GM12878 (cell line): ENCODE measurements at regions not wholly inside any gene's neighbourhood (a gene's known extent, or its start where the extent isn't known, plus 50 kb on each side); places are given as distances from the start of the nearest gene placed in this dataset.

Experiments used
- ATAC-seq: fragments of 200-7000 bp; cut with Tn5 transposase; 3 replicates; pipeline ENCODE4 v1.9.1; 2020; ENCODE audit warnings: mild to moderate bottlenecking, moderate library complexity
- BruUV-seq: library from RNA; stranded (reverse); fragments of 400-500 nt; replicated peaks from 2 replicates; lab custom pipeline; 2021; lab: Mats Ljungman, UMichigan
- CTCF ChIA-PET: fragments of 300-600 bp; sonication (Branson Sonifier 250); formaldehyde crosslinking; extraction: SDS; loops from one replicate; lab custom pipeline; 2021; ENCODE audit warnings: inconsistent platforms; lab: Yijun Ruan, JAX
- POLR2A ChIA-PET: fragments of 350-600 bp; formaldehyde crosslinking; extraction: SDS; loops from one replicate; lab custom pipeline; 2021; ENCODE audit warnings: inconsistent platforms; lab: Charles Lee
- RAD21 ChIA-PET: fragments of 300-600 bp; sonication (Branson Sonifier 250); formaldehyde crosslinking; loops from one replicate; lab custom pipeline; 2023; ENCODE audit warnings: antibody characterized with exemption; ENCODE audit not compliant: unreplicated experiment; lab: Charles Lee
- SMC1A ChIA-PET: fragments of 300-600 bp; sonication (Branson Sonifier 250); formaldehyde crosslinking; loops from one replicate; lab custom pipeline; 2023; ENCODE audit not compliant: unreplicated experiment, uncharacterized antibody; lab: Charles Lee
- DNase-seq: peaks from one replicate; pipeline ENCODE4 v3.0.0-alpha.2; 2011; ENCODE audit warnings: low read depth, low spot score
- FAIRE-seq: peaks from 3 replicates; lab custom pipeline; 2011; peaks lifted over from hg19 to GRCh38; lab: Jason Lieb, UNC
- H2AFZ ChIP-seq: 2 replicates; pipeline ENCODE4 v1.6.0; 2011; ENCODE audit warnings: low read depth, low read length, control low read depth; ENCODE audit not compliant: control insufficient read depth
- H3K27ac ChIP-seq: 2 replicates; pipeline ENCODE4 v1.5.1; 2011; ENCODE audit warnings: control low read depth; ENCODE audit not compliant: control insufficient read depth, insufficient read depth
- H3K27me3 ChIP-seq, 2 experiments: replicated peaks in 1 of 2; 2 replicates each; pipeline versions ENCODE4 v1.6.0 to v1.6.1; 2011; ENCODE audit warnings: low read length in 1 of 2; ENCODE audit not compliant: control insufficient read depth in 2 of 2, insufficient read depth in 2 of 2
- H3K36me3 ChIP-seq, 2 experiments: 2 replicates each; pipeline ENCODE4 v1.5.1; 2011; ENCODE audit warnings: low read length in 1 of 2; ENCODE audit not compliant: control insufficient read depth in 2 of 2, insufficient read depth in 2 of 2
- H3K4me1 ChIP-seq: 2 replicates; pipeline ENCODE4 v1.6.1; 2011; ENCODE audit warnings: mild to moderate bottlenecking, low read length, moderate library complexity, mixed read lengths; ENCODE audit not compliant: control insufficient read depth, insufficient read depth
- H3K4me2 ChIP-seq: 2 replicates; pipeline ENCODE4 v1.6.0; 2011; ENCODE audit warnings: control low read depth; ENCODE audit not compliant: control insufficient read depth, insufficient read depth
- H3K4me3 ChIP-seq: fragments of 200-600 bp; sonication (generic); 2 replicates; pipeline ENCODE4 v1.5.1; 2016
- H3K79me2 ChIP-seq: 2 replicates; pipeline ENCODE4 v1.6.0; 2011; ENCODE audit warnings: low read length; ENCODE audit not compliant: control insufficient read depth, insufficient read depth
- H3K9ac ChIP-seq: 2 replicates; pipeline ENCODE4 v1.8.0; 2011; ENCODE audit warnings: low read length, control low read depth, mixed read lengths; ENCODE audit not compliant: control insufficient read depth, insufficient read depth
- H3K9me3 ChIP-seq: replicated peaks from 3 replicates; pipeline ENCODE4 v1.5.1; 2011; ENCODE audit warnings: mild to moderate bottlenecking, low read length; ENCODE audit not compliant: control insufficient read depth, insufficient read depth
- H4K20me1 ChIP-seq: 2 replicates; pipeline ENCODE4 v1.6.0; 2011; ENCODE audit not compliant: control insufficient read depth, insufficient read depth
- EGR1 ChIP-seq, 2 experiments: IDR thresholded peaks; 1 replicate in 1 of 2; 2 replicates in 1 of 2; pipeline ENCODE4 v1.6.1; 2011 to 2012; ENCODE audit warnings: low read depth in 2 of 2, low read length in 2 of 2, borderline replicate concordance in 1 of 2, mild to moderate bottlenecking in 1 of 2, moderate library complexity in 1 of 2
- IKZF1 ChIP-seq: fragments of 450-650 bp; conservative IDR thresholded peaks from 2 replicates; pipeline ENCODE4 v1.6.1; 2017; ENCODE audit warnings: antibody characterized with exemption, mild to moderate bottlenecking
- KAT2A ChIP-seq: conservative IDR thresholded peaks from 2 replicates; pipeline ENCODE4 v1.6.1; 2011; ENCODE audit warnings: low read depth, low read length; ENCODE audit not compliant: control insufficient read depth
- KDM1A ChIP-seq: fragments of 200-600 bp; sonication (generic); IDR thresholded peaks from 2 replicates; pipeline ENCODE4 v1.6.1; 2016; ENCODE audit warnings: borderline replicate concordance
- NR2C2 ChIP-seq: IDR thresholded peaks from 2 replicates; pipeline ENCODE4 v1.6.1; 2011; ENCODE audit warnings: borderline replicate concordance, low read depth; ENCODE audit not compliant: control insufficient read depth, insufficient read length
- PAX5 ChIP-seq: IDR thresholded peaks from 2 replicates; pipeline ENCODE4 v1.6.1; 2011; ENCODE audit warnings: low read depth, low read length, borderline replicate concordance
- RBBP5 ChIP-seq: fragments of 200-600 bp; sonication (generic); conservative IDR thresholded peaks from 2 replicates; pipeline ENCODE4 v1.6.1; 2016
- RUNX3 ChIP-seq: IDR thresholded peaks from 2 replicates; pipeline ENCODE4 v1.6.1; 2012; ENCODE audit warnings: low read length, inconsistent platforms
- SIX5 ChIP-seq: IDR thresholded peaks from 2 replicates; pipeline ENCODE4 v1.6.1; 2011; ENCODE audit warnings: mild to moderate bottlenecking, low read depth, low read length, moderate library complexity; ENCODE audit not compliant: severe bottlenecking
- SMAD5 ChIP-seq: IDR thresholded peaks from 2 replicates; pipeline ENCODE4 v1.6.1; 2016; ENCODE audit warnings: antibody characterized with exemption, low read depth
- STAT1 ChIP-seq: fragments of 450-650 bp; conservative IDR thresholded peaks from 2 replicates; pipeline ENCODE4 v1.6.1; 2014; ENCODE audit warnings: antibody characterized with exemption, mild to moderate bottlenecking
- STAT3 ChIP-seq: IDR thresholded peaks from 2 replicates; pipeline ENCODE4 v1.6.1; 2011; ENCODE audit warnings: low read depth, low read length, improper control_type of control experiment
- TBL1XR1 ChIP-seq: IDR thresholded peaks from 2 replicates; pipeline ENCODE4 v1.6.1; 2012; ENCODE audit warnings: low read depth, low read length, improper control_type of control experiment
- WRNIP1 ChIP-seq: IDR thresholded peaks from 2 replicates; pipeline ENCODE4 v1.6.1; 2011; ENCODE audit warnings: low read depth, low read length, improper control_type of control experiment, borderline replicate concordance
- ZNF217 ChIP-seq: fragments of 450-650 bp; IDR thresholded peaks from 2 replicates; pipeline ENCODE4 v1.6.1; 2017; ENCODE audit warnings: antibody characterized with exemption, mild to moderate bottlenecking
- ZNF274 ChIP-seq: IDR thresholded peaks from one replicate; pipeline ENCODE4 v1.8.0; 2011; ENCODE audit not compliant: insufficient read length, insufficient read depth
- WGBS: methylation state at CpG from one replicate; pipeline ENCODE4 v1.1.6; 2016; ENCODE audit warnings: low lambda C conversion rate; ENCODE audit not compliant: insufficient replicate concordance, insufficient coverage; ENCODE audit errors: missing lambda C conversion rate; 5-methylcytosine and 5-hydroxymethylcytosine counted together
- in situ Hi-C: fragments of 300-500 bp; cut with MboI; formaldehyde crosslinking; loops from 9 replicates; pipeline ENCODE4 v1.14.3; 2018; ENCODE audit warnings: mixed read lengths
- intact Hi-C: fragments of 100-400 bp; cut with micrococcal nuclease; formaldehyde crosslinking; loops from one replicate; pipeline ENCODE4 v1.14.2; 2022; ENCODE audit not compliant: unreplicated experiment
- TF ChIP-seq, protein P1 (sequence below): fragments of 450-650 bp; IDR thresholded peaks from 2 replicates; pipeline ENCODE4 v1.6.1; 2017; ENCODE audit warnings: borderline replicate concordance
- TF ChIP-seq, protein P2 (sequence below): IDR thresholded peaks from 2 replicates; pipeline ENCODE4 v1.6.1; 2012; ENCODE audit warnings: mild to moderate bottlenecking, low read depth, low read length

DNA sequence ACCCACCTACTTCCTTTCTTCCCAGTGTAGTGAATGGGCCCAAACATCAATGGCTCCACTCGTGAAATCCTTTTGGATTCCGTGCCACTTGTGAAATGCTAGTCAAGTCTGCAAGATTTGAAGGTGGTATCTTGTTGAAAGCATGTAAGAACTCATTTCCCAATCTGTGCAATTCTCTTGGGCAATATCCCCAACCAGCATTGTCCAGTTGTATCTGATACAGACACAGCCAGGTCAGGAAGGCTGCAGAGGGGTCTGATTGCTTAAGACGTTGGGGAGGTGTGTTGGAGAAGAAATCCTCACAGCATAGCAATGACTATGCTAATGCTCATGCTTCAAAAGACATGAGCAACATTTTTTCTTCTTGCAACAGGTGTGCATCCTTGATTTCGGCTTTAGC, 164.8 kb downstream of the VEGFC start:
- Histone ChIP-seq H3K27ac (no peak overlapping the region), H3K36me3 (no peaks in the 10 kb centered on the region), H2AFZ (no peak overlapping the region), H4K20me1 (no peaks in the 10 kb centered on the region), H3K27me3 (no peaks in the 10 kb centered on the region), H3K9me3 (no peaks in the 10 kb centered on the region), H3K4me1 (no peaks in the 10 kb centered on the region), H3K4me3 (no peak overlapping the region), H3K4me2 (no peak overlapping the region), H3K9ac (no peak overlapping the region), H3K79me2 (no peaks in the 10 kb centered on the region)
- in situ Hi-C loops (no loop called here), intact Hi-C loops (no loop called here)
- ChIA-PET POLR2A (interaction anchor here (0.5 kb wide), 1 partner anchor 139 kb away, joined by 5 read pairs; no protein-coding TSS in a partner anchor), RAD21 (no interaction called here), SMC1A (no interaction called here), CTCF (no interaction called here)
- DNase-seq (no peak), ATAC-seq (no peak), FAIRE-seq (no peak)
- no TSS peak for BruUV-seq
- 8% methylated on average over 4 of the region's 4 CpGs for whole genome bisulfite sequencing
- TF ChIP-seq STAT1 (no peak), KAT2A (no peak), SMAD5 (no peak), RBBP5 (no peak), ZNF274 (no peak), SIX5 (no peak), STAT3 (no peak), ZNF217 (no peak), RUNX3 (no peak), KDM1A (no peak), IKZF1 (no peak), NR2C2 (no peak), EGR1 (IDR thresholded peaks at IDR 0.05; ENCODE audit: borderline replicate concordance in 1 of 2, low read depth in 2 of 2, low read length in 2 of 2) (no peak), WRNIP1 (no peak), PAX5 (no peak), TBL1XR1 (no peak)
- TF ChIP-seq, protein P1, sequence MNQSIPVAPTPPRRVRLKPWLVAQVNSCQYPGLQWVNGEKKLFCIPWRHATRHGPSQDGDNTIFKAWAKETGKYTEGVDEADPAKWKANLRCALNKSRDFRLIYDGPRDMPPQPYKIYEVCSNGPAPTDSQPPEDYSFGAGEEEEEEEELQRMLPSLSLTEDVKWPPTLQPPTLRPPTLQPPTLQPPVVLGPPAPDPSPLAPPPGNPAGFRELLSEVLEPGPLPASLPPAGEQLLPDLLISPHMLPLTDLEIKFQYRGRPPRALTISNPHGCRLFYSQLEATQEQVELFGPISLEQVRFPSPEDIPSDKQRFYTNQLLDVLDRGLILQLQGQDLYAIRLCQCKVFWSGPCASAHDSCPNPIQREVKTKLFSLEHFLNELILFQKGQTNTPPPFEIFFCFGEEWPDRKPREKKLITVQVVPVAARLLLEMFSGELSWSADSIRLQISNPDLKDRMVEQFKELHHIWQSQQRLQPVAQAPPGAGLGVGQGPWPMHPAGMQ = no peak
- TF ChIP-seq, protein P2, sequence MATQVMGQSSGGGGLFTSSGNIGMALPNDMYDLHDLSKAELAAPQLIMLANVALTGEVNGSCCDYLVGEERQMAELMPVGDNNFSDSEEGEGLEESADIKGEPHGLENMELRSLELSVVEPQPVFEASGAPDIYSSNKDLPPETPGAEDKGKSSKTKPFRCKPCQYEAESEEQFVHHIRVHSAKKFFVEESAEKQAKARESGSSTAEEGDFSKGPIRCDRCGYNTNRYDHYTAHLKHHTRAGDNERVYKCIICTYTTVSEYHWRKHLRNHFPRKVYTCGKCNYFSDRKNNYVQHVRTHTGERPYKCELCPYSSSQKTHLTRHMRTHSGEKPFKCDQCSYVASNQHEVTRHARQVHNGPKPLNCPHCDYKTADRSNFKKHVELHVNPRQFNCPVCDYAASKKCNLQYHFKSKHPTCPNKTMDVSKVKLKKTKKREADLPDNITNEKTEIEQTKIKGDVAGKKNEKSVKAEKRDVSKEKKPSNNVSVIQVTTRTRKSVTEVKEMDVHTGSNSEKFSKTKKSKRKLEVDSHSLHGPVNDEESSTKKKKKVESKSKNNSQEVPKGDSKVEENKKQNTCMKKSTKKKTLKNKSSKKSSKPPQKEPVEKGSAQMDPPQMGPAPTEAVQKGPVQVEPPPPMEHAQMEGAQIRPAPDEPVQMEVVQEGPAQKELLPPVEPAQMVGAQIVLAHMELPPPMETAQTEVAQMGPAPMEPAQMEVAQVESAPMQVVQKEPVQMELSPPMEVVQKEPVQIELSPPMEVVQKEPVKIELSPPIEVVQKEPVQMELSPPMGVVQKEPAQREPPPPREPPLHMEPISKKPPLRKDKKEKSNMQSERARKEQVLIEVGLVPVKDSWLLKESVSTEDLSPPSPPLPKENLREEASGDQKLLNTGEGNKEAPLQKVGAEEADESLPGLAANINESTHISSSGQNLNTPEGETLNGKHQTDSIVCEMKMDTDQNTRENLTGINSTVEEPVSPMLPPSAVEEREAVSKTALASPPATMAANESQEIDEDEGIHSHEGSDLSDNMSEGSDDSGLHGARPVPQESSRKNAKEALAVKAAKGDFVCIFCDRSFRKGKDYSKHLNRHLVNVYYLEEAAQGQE = no peak
